ENCODE measurements at regions not wholly inside any gene's neighbourhood (a gene's known extent, or its start where the extent isn't known, plus 50 kb on each side); places are given as distances from the start of the nearest gene placed in this dataset.
"Not testable (repeated sequence)": the region's sequence is repeated elsewhere in the genome, so short reads cannot be mapped to it uniquely, and the experiment has no call there.

DNA sequence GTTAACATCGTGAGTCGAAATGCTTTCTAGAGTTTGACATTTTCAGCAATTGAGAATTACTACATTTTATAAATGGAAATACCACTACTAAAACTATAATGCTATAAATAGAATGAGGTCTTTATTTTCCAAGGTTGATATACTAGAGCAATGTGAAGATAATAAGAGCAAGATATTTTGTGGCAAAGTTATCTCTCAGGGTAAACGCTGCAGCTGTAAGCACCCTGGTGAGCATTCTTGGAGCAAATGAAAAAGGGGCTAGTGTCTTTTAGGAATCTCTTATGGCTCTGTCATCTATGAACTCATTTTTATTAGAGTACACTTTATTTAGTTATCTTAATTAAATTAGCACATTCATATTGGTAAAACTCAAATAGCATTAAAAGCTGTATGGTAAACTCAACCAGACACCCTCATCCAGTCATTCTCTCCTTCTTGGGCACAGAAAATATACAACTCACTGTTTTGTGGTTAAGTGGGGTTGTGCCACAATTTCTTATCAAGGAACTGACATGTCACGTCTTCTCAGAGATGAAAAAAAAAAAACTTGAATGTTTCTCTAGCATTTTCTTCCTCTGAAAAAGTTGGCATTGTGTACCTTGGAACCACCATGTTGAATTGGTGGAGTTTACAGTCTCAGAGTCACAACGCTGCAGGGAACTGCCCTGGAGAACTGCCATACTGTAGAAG lies 289.5 kb upstream of the PFKP start:
- DNase-seq: no peak

DNA sequence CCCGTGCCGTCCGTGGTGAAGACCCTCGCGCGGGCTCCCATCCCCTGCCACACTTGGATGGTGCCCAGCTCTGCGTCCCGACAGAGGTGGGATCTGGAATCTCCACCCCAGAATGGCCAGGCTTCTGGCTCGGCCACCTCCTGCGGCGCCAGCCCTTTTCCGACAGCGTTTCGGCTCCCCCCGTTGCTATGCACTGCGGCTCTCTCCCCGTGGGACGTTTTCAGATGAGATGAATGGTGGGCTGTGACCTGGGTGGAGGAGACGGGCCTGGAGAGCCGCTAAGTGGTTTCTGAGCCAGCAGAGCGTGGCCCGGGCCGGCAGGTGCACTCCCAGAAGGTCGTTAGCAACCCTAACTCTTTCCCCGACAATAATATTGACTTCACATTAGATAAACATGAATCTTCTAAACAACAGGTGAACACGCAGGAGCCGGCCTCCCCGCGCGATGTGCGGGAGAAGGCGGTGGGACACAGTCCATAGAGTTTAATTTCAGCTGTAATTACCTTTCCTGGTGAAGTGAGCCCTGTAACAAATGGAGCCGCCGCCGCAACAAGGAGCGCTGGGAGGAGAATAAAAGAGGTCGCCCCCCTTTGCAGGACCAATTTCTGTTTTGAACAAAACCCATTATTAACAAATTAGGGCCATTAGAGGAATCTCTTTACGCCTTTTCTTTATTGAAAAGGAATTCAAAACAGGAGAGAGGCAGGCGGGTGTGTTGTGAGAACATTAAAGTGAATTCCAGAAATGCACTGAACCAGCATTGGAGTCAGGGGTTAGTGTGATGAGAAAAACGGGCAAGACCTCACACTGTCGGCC lies 294.3 kb upstream of the PFKP start:
- DNase-seq: no peak

DNA sequence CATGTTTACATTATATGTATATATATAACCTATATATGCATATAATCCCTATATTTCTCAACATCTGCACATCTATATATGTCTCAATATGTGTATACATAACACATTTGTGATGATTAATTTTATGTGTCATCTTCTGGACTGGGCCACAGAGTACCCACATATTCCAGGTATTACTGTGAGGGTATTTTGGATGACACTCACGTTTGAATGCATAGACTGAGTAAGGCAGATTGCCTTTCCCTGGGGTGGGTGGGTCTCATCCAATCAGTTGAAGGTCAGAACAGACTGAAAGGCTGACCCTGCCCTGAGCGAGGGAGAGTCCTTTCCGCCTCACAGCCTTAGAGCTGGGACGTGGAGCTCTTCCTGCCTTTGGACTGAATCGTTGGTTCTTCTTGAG lies 295.2 kb upstream of the PFKP start:
- no peak for DNase-seq

DNA sequence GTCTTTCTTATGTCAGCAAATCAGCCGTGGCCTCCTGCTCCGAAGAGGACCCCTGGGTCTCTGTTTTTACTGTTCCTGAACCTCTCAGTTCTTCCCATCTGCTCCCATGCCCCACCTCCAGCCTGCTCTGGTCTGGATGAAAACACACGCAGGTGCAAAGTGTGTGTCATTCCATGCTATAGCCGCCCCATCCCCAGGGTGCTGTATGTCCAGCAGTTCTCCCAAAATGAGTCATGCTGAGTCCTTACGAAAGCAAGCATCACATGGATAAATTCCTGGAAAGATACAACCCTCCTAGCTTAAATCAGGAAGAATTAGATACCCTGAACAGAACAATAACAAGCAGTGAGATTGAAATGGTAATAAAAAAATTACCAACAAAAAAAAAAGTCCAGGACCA lies 300.1 kb upstream of the PFKP start:
- not testable (repeated sequence) for DNase-seq

DNA sequence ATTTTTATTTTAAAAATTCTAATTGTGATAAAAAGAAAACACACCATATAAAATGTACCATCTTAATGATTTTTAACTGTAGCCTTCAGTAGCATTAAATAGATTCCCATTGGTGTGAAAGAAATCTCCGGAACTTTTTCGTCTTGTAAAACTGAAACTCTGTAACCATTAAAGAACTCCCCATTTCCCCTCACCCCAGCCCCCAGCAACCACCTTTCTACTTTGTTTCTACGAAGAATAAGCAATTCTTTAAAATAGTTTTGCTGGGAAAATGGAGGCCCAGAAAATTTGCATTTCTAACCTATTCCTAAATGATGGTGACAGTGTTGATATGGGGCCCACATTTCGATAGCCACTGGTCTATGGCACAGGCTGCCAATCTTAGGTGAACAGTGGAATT lies 305.4 kb upstream of the PFKP start:
- no peak for DNase-seq

DNA sequence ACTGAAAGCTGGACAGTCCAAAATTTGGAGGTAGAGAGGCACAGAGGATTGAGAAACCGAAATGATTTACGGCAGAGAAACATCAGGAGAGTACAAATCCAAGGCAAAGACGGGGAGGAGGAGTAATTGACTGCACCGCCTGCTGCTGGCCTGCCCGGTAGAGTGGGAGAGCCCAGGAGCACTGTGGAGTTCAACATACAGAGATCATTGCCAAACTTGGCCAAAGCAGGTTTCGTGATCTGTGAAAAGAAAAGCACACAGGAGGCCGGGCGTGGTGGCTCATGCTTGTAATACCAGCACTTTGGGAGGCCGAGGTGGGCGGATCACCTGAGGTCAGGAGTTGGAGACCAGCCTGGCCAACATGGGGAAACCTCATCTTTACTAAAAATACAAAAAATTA lies 306.0 kb upstream of the PFKP start:
- no peak for DNase-seq

DNA sequence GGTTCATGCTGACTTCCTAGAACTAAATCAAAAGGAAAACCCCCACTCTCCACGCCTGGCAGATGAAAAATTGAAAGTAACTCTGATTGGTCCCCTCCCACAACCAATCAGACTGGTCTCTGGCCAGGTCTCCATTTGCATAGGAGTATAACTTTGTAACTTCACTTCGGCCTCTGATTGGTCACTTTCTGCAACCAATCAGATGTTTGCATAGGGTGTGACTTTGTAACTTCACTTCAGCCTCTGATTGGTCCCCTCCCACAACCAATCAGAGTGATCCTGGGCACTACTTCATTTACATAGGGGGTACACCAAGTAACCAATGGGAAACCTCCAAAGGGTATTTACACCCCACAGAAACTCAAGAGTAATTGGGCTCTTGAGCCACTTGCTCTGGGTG lies 306.6 kb upstream of the PFKP start:
- DNase-seq: no peak

DNA sequence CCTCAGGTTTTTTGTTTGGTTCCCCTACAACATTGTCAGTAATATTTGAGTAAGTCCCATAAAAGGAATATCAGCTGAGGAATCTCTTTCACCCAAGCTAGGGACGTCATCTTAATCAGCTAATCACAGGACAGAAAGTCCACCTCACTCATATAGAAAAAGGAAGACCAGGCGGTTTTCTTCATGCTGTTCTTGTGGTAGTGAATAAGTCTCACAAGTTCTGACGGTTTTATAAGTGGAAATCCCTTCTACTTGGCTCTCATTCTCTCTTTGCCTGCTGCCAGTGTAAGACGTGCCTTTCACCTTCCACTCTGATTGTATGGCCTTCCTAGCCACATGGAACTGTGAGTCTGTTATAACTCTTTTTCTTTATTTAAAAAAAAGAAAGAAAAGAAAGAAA lies 308.1 kb upstream of the PFKP start:
- no peak for DNase-seq

DNA sequence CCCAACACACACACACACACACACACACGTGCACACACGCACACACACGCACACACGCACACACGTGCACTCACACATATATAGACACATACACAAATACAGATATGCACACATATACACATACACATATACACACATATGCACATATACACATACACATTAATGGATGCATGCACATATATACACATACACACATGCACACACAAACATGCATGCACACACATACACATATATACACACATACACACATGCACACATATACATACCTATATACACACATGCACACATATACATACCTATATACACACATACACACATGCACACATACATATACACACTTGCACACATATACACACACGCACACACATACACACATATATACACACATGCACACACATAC lies 312.4 kb upstream of the PFKP start:
- DNase-seq: no peak

DNA sequence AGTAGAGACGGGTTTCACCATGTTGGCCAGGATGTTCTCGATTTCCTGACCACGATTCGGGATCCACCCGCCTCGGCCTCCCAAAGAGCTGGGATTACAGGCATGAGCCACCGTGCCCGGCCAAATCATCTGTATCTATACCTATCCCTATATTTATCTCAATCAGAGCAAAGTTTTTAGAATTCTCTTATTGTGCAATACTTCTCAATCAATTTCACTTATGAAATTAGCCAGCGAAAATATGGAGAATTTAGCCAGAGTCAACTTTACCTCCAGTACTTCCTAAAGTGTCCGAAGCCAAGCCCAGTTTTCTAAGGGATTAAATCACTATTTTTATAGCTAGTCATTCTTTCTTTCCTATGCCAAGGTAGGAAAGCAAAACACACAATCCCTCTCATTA lies 319.1 kb upstream of the PFKP start:
- no peak for DNase-seq

DNA sequence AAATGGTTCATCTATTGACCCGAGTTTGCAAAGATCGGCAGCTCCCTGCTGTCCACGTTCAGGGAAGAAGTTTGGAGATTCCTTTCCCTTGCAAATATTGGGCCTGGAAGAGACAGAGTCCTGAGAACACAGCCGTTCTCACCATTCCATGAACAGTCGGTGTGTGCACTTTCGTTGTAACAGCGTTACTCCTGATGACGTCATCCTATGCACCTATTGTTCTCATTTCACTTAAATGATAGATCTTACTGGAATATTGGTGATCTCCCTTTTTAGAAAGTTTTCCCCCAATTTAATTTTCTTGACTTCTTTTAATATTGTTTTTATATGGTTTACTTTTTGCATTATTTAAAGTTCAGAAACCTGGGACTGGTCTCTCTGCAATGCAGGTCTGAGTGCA lies 320.7 kb upstream of the PFKP start:
- DNase-seq: no peak

DNA sequence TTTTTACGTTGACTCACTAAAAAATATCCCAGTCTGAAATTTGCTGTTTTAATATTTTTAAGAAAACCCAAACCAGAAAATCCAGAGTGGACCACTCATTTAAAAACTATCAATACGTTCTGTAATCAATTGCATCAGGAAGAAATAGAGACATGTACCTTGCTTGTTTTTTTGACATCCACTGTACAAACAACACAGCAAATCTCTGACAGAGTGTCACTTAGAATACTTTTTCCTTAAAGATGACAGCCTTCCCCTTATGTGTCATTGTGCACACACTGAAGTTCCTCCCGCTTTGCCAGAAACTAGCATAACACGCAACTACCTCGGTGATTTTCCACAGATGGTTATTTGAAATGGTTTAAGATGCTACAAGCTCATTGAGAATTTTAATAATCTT lies 321.7 kb upstream of the PFKP start:
- no peak for DNase-seq

DNA sequence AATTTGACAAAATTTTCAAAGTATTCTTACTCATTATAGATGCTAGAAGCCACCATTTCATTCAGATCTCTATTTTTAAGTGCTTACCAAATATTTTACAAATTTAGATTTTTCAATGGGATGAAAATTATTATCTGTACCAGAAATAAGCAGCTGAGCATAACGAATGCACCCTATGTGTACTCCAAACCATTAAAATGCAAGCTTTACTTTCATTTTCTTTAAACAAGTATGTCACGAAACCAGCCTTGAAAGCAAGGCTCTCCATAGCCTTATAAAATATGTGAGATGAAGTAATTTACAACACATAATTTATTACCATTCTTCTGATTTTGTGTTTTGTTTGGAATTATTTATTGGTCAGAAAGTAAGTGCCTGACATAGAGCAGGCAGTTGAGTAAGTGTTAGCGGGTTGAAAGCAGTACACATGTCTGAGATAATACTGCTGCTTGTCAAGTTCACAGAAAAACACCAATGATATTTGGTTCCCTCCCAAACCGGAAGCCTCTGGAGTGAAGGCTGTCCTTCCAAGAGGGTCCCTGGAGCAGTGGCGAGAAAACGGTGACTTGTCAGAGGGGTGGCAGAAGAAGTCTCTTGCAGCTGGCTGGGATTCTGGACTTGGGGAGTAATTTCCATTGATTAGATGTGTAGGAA lies 322.7 kb upstream of the PFKP start:
- DNase-seq: no peak

DNA sequence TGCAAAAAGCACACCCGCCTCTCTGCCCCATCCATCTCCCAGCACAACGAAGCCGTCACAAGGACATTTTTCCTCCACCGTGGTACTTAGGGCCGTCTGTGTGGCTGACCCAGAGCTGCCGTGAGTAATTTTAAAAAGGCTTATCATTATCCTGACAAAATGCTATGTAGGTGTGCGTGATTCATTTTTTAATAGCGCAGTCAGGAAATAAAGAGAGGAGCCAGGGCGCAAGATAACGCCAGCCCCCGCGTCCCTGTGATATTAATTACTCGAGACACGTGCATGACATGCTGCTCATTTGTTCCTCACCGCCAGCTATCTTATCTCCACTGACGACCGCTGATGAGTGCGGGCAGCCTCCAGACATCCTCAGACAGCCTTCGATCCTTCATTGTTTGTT lies 332.7 kb upstream of the PFKP start:
- DNase-seq: no peak

DNA sequence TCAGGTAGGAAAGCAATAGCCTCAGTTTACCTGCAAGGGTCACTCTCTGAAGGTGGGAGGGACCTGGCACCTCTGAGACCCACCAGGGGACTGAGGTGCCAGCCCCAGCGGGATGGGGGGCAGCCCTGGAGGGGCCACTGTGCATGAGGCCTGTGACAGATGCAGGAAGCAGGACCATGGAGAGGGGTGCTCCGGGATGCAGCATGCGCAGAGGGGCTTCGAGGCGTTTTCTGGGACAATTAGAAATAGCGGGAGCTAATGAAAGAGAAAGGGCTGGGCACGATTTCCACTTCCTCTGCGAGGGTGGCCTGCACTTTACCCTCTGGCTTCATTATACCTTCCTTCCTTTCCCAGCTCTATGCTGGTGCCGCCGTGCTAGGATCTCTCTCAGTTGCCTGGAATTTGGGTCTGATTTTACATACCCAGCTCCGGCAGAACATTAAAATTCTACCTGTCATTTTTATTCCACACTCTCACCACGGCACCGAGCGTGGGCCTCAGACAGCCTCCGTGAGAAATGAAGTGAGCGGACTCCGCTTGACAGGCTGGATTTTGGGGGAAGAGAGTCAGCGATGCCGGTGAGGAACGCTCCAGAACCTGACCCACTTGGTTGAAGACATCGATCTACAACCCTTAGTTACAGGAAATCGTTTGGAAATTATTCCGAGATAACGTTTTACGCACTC lies 333.9 kb upstream of the PFKP start:
- no peak for DNase-seq

DNA sequence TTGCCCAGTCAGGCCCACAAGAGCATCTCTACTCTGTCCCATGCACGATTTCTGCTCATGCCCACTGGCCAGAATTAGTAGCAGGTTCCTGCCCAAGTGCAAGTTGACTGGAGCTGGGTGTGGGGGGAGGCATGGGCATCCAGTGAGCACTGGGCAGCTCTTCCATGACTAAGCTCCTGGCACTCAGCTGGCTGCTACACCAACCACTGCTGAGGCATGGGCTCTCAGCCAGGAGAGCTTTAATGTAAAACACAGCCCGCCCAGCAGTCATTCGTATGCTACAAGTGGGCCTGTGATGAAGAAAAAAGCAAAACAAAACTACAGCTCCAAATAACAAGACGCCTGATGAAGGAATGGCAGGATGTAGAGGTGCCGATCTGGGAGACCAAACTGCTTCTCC lies 335.4 kb upstream of the PFKP start:
- DNase-seq: no peak

DNA sequence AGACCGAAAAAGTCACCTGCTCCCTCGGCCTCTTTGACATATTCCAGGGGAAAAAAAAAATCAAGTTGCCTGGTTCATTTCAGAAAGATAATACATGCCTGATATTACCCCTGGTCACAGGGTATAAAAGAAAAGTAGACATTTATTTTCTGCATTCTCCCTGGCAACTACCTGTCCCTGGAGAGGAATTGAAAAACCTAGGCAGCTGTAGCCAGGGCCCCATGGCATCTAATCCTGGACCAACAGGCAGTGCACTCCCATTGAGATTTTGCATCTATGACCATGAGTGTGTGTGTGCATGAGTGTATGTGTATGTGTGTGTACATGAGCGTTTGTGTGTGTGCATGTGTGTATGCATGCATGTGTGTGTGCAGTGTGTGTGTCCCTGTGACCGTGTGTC lies 338.2 kb upstream of the PFKP start:
- DNase-seq: no peak

DNA sequence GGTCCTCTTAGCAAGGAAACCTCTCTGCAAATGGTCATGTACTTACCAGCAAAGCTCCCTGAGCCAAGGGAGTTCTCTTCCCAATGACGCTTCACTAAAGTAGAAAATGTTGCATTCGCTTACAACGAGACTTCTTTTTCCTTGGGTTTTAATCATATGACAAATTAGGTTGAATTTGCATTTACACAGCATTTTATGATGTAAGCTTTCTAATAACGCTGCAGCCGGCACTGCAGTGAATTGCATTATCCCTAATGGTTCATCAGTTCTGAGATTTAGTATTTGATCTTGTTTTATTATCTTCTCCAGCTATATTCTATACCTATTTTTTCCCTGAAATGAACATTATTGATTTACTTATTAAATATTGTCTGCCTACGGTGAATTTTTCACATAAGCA lies 339.3 kb upstream of the PFKP start:
- no peak for DNase-seq

DNA sequence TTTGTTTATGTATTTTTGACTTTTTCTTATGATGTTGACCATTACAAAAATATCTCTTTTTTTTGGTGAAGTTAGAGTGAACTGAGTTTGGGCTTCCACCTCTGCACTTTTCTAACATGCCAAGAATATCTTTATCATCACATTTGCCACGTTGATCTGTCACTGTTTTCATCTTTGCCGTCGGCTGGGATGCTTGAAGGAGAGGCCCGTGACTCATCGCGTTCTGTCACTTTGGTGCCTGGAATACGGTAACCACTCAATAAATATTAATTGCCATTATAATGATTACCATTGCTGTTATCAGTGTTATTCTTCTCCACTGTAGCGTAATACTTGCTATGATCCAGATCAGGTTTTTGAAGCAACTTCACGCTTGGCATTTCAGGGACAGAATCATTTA lies 350.8 kb upstream of the PFKP start:
- DNase-seq: no peak

DNA sequence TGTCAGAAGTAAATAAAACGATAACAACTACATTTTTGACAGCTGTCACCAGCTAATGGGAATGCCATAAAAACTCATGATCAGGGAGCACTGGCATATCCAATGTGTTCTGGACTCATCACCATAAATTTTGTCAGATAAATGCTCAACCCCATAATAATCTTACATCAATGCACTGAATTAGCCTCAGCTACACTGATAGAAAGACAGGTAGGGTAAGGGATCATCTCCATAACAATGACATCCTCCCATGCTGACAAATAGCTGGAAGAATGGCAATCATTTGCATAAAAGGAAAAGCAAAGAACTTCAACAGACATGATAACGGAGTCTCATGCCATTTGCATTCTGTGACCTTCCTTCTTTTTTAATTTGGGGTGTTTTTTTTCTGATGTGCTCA lies 352.8 kb upstream of the PFKP start:
- DNase-seq: no peak

DNA sequence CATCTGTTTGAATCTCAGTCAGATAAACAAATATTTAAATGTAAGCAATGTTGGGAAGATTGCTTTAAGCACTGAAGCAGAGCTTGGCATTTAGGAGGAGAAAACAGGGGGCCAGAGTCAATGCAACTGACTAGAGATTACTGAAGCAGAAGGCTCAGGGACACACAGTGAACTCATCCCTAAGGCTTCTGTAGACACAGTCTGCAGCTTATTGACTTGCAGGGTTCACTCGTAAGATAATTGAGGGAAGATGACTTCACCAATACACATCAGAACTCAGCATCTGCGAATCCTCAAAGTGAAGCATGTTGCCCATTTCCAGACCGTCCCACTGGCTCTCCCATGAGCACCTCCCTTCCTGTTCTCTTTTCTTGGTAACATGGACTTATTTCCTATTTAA lies 363.4 kb upstream of the PFKP start:
- no peak for DNase-seq

DNA sequence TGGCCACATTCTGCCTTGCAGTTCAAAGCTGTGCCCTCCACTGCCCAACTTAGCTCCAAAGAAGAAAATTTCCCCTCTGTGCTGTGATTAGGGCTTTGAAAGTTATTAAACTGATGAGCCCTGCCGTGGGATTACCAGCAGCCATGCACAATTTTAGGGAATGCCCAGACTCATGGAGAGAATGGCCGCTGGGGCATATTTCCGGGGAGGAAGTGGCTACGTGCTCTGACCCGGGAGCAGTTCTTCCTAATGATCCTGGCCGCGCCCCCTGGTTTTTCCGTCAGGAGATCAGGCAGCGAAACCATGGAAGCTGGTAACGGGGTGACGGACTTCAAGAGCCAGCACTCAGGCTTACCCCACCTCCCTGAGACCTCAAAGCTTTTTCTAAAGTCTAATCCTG lies 365.5 kb upstream of the PFKP start:
- DNase-seq: no peak

DNA sequence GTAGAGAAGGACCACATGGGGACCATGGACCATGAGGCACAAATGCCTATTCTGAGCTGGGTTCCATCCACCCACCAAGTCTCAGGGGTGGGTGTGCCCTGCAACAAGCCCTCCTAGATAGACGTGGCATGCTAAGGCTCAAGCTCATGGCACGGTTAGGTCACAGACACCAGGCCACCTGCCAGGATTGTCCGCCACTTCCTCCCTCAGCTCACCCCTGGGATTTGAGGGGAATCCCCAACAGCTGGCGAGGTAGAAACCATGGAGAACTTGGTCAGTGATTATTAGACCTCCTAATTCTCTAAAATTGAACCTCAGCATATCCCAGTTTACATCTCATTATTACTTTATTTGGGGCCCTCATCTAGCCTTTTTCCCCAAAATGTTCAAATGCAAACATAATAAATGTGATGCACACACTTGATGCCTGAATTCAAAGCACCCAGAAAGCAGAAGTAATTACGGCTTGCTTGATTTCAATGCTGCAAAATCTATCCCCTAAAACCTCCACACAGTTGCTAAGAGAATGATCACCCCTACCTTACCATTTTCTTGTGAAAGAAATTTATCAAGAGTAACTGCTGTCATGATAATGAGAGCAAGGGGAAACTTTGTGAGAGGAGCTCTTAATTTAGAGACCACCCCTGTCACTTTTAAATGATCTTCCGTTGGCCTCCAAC lies 366.6 kb upstream of the PFKP start:
- DNase-seq: no peak
